K562 (cell line): ENCODE measurements at regions not wholly inside any gene's neighbourhood (a gene's known extent, or its start where the extent isn't known, plus 50 kb on each side); places are given as distances from the start of the nearest gene placed in this dataset.

Experiments used
- ATAC-seq: fragments of 200-7000 bp; cut with Tn5 transposase; 3 replicates; pipeline ENCODE4 v1.9.1; 2020; ENCODE audit warnings: moderate library complexity
- BruUV-seq: library from RNA; stranded (reverse); fragments of 400-500 nt; replicated peaks from 2 replicates; lab custom pipeline; 2021; lab: Mats Ljungman, UMichigan
- CTCF ChIA-PET: fragments of 300-600 bp; formaldehyde crosslinking; extraction: SDS; loops from one replicate; lab custom pipeline; 2021; ENCODE audit warnings: low intra/inter-chr PET ratio; lab: Yijun Ruan, JAX
- POLR2A ChIA-PET: fragments of 300-600, 350-650 bp; sonication (Branson Sonifier 250); formaldehyde crosslinking; extraction: SDS; loops from one replicate; lab custom pipeline; 2021; ENCODE audit warnings: antibody characterized with exemption, inconsistent platforms; lab: Yijun Ruan, JAX
- DNase-seq, 4 experiments: peaks; one replicate each; pipeline versions ENCODE4 v3.0.0 to v3.0.0-alpha.2; 2011 to 2018; ENCODE audit warnings: low spot score in 3 of 4, mixed read lengths in 3 of 4; ENCODE audit errors: extremely low read depth in 1 of 4
- FAIRE-seq: peaks from 2 replicates; lab custom pipeline; 2011; peaks lifted over from hg19 to GRCh38; lab: Jason Lieb, UNC
- H2AFZ ChIP-seq: 2 replicates; pipeline ENCODE4 v1.6.0; 2011; ENCODE audit warnings: low read depth, low read length, control low read depth, inconsistent platforms
- H3K27ac ChIP-seq: fragments of 200-600 bp; 3 replicates; pipeline ENCODE4 v1.8.0; 2011; ENCODE audit warnings: low read depth, mild to moderate bottlenecking, control low read depth, inconsistent platforms, low read length, moderate library complexity, mixed read lengths; ENCODE audit errors: extremely low read depth
- H3K27me3 ChIP-seq, 2 experiments: fragments of 300-600 bp in 1 of 2; 2 replicates in 1 of 2; 3 replicates in 1 of 2; pipeline versions ENCODE4 v1.6.0 to v1.8.0; 2011; ENCODE audit warnings: inconsistent platforms in 2 of 2, low read length in 2 of 2, mild to moderate bottlenecking in 1 of 2, mixed read lengths in 1 of 2, moderate library complexity in 1 of 2; ENCODE audit not compliant: control insufficient read depth in 2 of 2, insufficient read depth in 2 of 2
- H3K36me3 ChIP-seq: fragments of 300-600 bp; 3 replicates; pipeline ENCODE4 v1.8.0; 2011; ENCODE audit warnings: mild to moderate bottlenecking, low read length, inconsistent platforms; ENCODE audit not compliant: control insufficient read depth, insufficient read depth
- H3K4me1 ChIP-seq, 2 experiments: fragments of 200-600 bp in 1 of 2; replicated peaks in 1 of 2; 2 replicates in 1 of 2; 3 replicates in 1 of 2; pipeline versions ENCODE4 v1.5.1 to v1.8.0; 2011; ENCODE audit warnings: inconsistent platforms in 2 of 2, low read length in 2 of 2, mild to moderate bottlenecking in 1 of 2, mixed read lengths in 1 of 2, moderate library complexity in 1 of 2; ENCODE audit not compliant: control insufficient read depth in 2 of 2, insufficient read depth in 2 of 2
- H3K4me2 ChIP-seq: 2 replicates; pipeline ENCODE4 v1.6.1; 2011; ENCODE audit warnings: low read length, control low read depth, inconsistent platforms, mixed read lengths; ENCODE audit not compliant: insufficient read depth
- H3K4me3 ChIP-seq: fragments of 200-600 bp; sonication (generic), shearing (Covaris generic); 2 replicates; pipeline ENCODE4 v1.5.1; 2016; ENCODE audit warnings: control low read depth, inconsistent platforms
- H3K79me2 ChIP-seq: fragments of 200-600 bp; 3 replicates; pipeline ENCODE4 v1.8.0; 2011; ENCODE audit warnings: low read length, inconsistent platforms; ENCODE audit not compliant: control insufficient read depth, insufficient read depth
- H3K9ac ChIP-seq, 2 experiments: 2 replicates each; pipeline versions ENCODE4 v1.6.0 to v1.6.1; 2011; ENCODE audit warnings: low read depth in 2 of 2, low read length in 2 of 2, control low read depth in 1 of 2, inconsistent platforms in 1 of 2, mild to moderate bottlenecking in 1 of 2, mixed read lengths in 1 of 2; ENCODE audit not compliant: insufficient read depth in 1 of 2
- H3K9me1 ChIP-seq: one replicate; pipeline ENCODE4 v1.6.0; 2011; ENCODE audit warnings: inconsistent platforms, mild to moderate bottlenecking, low read length, moderate library complexity; ENCODE audit not compliant: control insufficient read depth, insufficient read depth
- H3K9me3 ChIP-seq: replicated peaks from 2 replicates; pipeline ENCODE4 v1.5.1; 2011; ENCODE audit warnings: low read depth, low read length, inconsistent platforms; ENCODE audit not compliant: control insufficient read depth, insufficient read depth
- H4K20me1 ChIP-seq: replicated peaks from 2 replicates; pipeline ENCODE4 v1.6.1; 2011; ENCODE audit warnings: low read length, inconsistent platforms, mixed read lengths; ENCODE audit not compliant: control insufficient read depth, insufficient read depth
- BDP1 ChIP-seq: IDR thresholded peaks from 3 replicates; pipeline ENCODE4 v1.6.1; 2011; ENCODE audit not compliant: insufficient read length, insufficient read depth
- BRCA1 ChIP-seq, 2 experiments: fragments of 450-650 bp in 1 of 2; sonication (generic) in 1 of 2; formaldehyde crosslinking in 1 of 2; IDR thresholded peaks; 2 replicates each; pipeline versions ENCODE4 v1.5.0 to v1.6.1; 2017 to 2020; ENCODE audit warnings: mild to moderate bottlenecking in 1 of 2, missing genetic modification reagents in 1 of 2
- CHD7 ChIP-seq: fragments of 200-600 bp; sonication (generic); IDR thresholded peaks from one replicate; pipeline ENCODE4 v1.6.1; 2012; ENCODE audit warnings: mild to moderate bottlenecking, low read depth, low read length, inconsistent platforms
- GTF2E2 ChIP-seq: fragments of 200-800 bp; sonication (Bioruptor generic); IDR thresholded peaks from 2 replicates; pipeline ENCODE4 v1.6.1; 2016; ENCODE audit warnings: missing genetic modification characterization, missing compliant biosample characterization
- KDM5B ChIP-seq: fragments of 200-600 bp; sonication (generic); IDR thresholded peaks from 2 replicates; pipeline ENCODE4 v1.6.1; 2012; ENCODE audit warnings: low read depth, mild to moderate bottlenecking, moderate library complexity, low read length, control low read depth, inconsistent platforms; ENCODE audit not compliant: insufficient replicate concordance
- MEF2D ChIP-seq: conservative IDR thresholded peaks from 2 replicates; pipeline ENCODE4 v1.6.1; 2016; ENCODE audit warnings: low read depth, missing genetic modification characterization, missing compliant biosample characterization
- NFIC ChIP-seq: fragments of 450-650 bp; IDR thresholded peaks from 2 replicates; pipeline ENCODE4 v1.6.1; 2017; ENCODE audit warnings: mild to moderate bottlenecking, inconsistent platforms
- RBM14 ChIP-seq: fragments of 200-400 bp; formaldehyde crosslinking; IDR thresholded peaks from 2 replicates; pipeline ENCODE4 v1.6.1; 2018; ENCODE audit warnings: low read depth, mild to moderate bottlenecking, low read length, moderate library complexity, borderline replicate concordance; ENCODE audit not compliant: insufficient read depth
- ZFPM2 ChIP-seq: fragments of 250-450 bp; sonication (Bioruptor Pico); IDR thresholded peaks from 2 replicates; pipeline ENCODE4 v1.5.1; 2022; ENCODE audit warnings: mild to moderate bottlenecking
- ZNF830 ChIP-seq: fragments of 250-450 bp; sonication (Bioruptor Pico); IDR thresholded peaks from 2 replicates; pipeline ENCODE4 v1.5.0; 2021; ENCODE audit warnings: mild to moderate bottlenecking
- in situ Hi-C: fragments of 300-500 bp; cut with MboI; formaldehyde crosslinking; loops from 4 replicates; pipeline ENCODE4 v1.15.0; 2018; ENCODE audit warnings: inconsistent platforms, mixed read lengths
- intact Hi-C: fragments of 100-400 bp; cut with micrococcal nuclease; formaldehyde crosslinking; loops from 2 replicates; pipeline ENCODE4 v1.14.2; 2022

- POLR2A ChIA-PET: no interaction called here
- TF ChIP-seq BRCA1 (IDR thresholded peaks at IDR 0.05) (no peak), BRCA1 (CRISPR knock-in tag; IDR thresholded peaks at IDR 0.05) (no peak), KDM5B (no peak), ZFPM2 (no peak), BDP1 (no peak), MEF2D (tag) (no peak), GTF2E2 (no peak), NFIC (no peak), ZNF830 (CRISPR knock-in tag) (no peak), CHD7 (no peak), RBM14 (no peak)
Measured at GRCh38 chr4:18234108-18234507, 212.6 kb upstream of the LCORL start.

More at GRCh38 chr4:18234108-18234507, 212.6 kb upstream of the LCORL start:
- H3K79me2 ChIP-seq: no peaks in the 10 kb centered on the region
- no peak overlapping the region for H2AFZ ChIP-seq
- no peak overlapping the region for H3K4me2 ChIP-seq
- H3K9me3 ChIP-seq: no peaks in the 10 kb centered on the region
- intact Hi-C loops: no loop called here
- H3K9ac ChIP-seq: no peak overlapping the region
- DNase-seq (no peak), FAIRE-seq (no peak), ATAC-seq (no peak)
- no peaks in the 10 kb centered on the region for H3K9me1 ChIP-seq
- H4K20me1 ChIP-seq: no peaks in the 10 kb centered on the region
- CTCF ChIA-PET: no interaction called here
- no peaks in the 10 kb centered on the region for H3K27me3 ChIP-seq
- no peak overlapping the region for H3K4me3 ChIP-seq
- H3K4me1 ChIP-seq: no peaks in the 10 kb centered on the region
- H3K27ac ChIP-seq: no peak overlapping the region
- in situ Hi-C loops: no loop called here
- no peaks in the 10 kb centered on the region for H3K36me3 ChIP-seq
- BruUV-seq: no TSS peak
